A673 (cell line): ENCODE measurements at regions not wholly inside any gene's neighbourhood (a gene's known extent, or its start where the extent isn't known, plus 50 kb on each side); places are given as distances from the start of the nearest gene placed in this dataset.

Source experiments
- EZH2 ChIP-seq: fragments of 200-600 bp; sonication (generic); IDR thresholded peaks from 2 replicates; pipeline ENCODE4 v1.6.1; 2017; ENCODE audit warnings: borderline replicate concordance, low read depth, mild to moderate bottlenecking, mixed read lengths, antibody characterized with exemption, low read length; ENCODE audit not compliant: poor library complexity, severe bottlenecking
- TF ChIP-seq, protein P1 (sequence below): fragments of 300-800, 200-600 bp; sonication (generic); conservative IDR thresholded peaks from 2 replicates; pipeline ENCODE4 v1.5.1; 2017; ENCODE audit warnings: low read depth, mild to moderate bottlenecking, antibody characterized with exemption, low read length, moderate library complexity, mixed read lengths

DNA sequence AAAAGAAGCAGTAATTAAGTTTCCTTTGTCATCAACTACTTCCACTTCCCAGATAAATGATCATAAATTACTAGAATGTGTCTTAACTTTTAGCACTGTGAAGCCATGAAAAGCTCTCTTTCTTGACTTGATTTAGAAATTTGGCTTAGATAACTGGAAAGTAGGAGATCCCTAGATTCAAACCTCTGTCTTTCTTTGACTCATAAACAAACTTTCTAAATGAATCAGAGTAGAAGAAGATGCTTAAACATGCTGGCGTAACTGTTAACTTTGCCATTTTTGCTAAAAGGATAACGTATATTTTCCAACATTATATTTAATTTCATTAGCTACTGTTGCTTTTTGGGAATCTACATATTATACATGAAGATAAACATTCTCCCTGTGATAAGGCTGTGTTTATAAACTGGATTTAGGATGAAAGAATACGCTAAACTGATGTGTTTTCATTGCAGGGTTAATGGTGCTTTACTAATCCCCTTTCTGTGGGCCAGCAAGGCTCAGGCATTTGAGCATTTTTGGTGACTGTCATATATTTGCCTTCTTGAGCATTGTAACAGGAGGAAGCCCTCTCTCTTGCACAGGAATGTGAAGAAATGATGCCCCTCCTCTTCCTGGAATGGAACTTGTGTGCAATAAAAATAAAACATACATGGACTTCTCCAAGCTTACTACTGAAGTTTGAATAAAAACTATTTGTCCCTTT, 301.4 kb downstream of the BMP4 start:
- TF ChIP-seq, protein P1, sequence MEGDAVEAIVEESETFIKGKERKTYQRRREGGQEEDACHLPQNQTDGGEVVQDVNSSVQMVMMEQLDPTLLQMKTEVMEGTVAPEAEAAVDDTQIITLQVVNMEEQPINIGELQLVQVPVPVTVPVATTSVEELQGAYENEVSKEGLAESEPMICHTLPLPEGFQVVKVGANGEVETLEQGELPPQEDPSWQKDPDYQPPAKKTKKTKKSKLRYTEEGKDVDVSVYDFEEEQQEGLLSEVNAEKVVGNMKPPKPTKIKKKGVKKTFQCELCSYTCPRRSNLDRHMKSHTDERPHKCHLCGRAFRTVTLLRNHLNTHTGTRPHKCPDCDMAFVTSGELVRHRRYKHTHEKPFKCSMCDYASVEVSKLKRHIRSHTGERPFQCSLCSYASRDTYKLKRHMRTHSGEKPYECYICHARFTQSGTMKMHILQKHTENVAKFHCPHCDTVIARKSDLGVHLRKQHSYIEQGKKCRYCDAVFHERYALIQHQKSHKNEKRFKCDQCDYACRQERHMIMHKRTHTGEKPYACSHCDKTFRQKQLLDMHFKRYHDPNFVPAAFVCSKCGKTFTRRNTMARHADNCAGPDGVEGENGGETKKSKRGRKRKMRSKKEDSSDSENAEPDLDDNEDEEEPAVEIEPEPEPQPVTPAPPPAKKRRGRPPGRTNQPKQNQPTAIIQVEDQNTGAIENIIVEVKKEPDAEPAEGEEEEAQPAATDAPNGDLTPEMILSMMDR, result no peak
- no peak for TF ChIP-seq EZH2
